GM23338 (cell line): ENCODE measurements at regions not wholly inside any gene's neighbourhood (a gene's known extent, or its start where the extent isn't known, plus 50 kb on each side); places are given as distances from the start of the nearest gene placed in this dataset.

ENCODE experiments used
- ATAC-seq: fragments of 200-7000 bp; cut with Tn5 transposase; 3 replicates; pipeline ENCODE4 v1.9.1; 2020
- DNase-seq: peaks from one replicate; pipeline ENCODE4 v3.0.0-alpha.2; 2015; ENCODE audit warnings: low spot score
- H2AFZ ChIP-seq: fragments of 200-600 bp; sonication (generic); 2 replicates; pipeline ENCODE4 v1.8.0; 2016; ENCODE audit warnings: antibody characterized with exemption, mild to moderate bottlenecking, moderate library complexity
- H3F3A ChIP-seq: fragments of 200-600 bp; sonication (generic); replicated peaks from 2 replicates; pipeline ENCODE4 v1.8.0; 2017; ENCODE audit warnings: antibody characterized with exemption, mixed run types, low read depth
- H3K27ac ChIP-seq: fragments of 200-600 bp; sonication (generic); 2 replicates; pipeline ENCODE4 v1.6.1; 2016; ENCODE audit warnings: low read depth
- H3K27me3 ChIP-seq: fragments of 200-600 bp; sonication (generic); 2 replicates; pipeline ENCODE4 v1.8.0; 2016; ENCODE audit warnings: mild to moderate bottlenecking, mixed run types, moderate library complexity; ENCODE audit not compliant: insufficient read depth
- H3K36me3 ChIP-seq: fragments of 200-600 bp; sonication (generic); 2 replicates; pipeline ENCODE4 v1.8.0; 2016; ENCODE audit warnings: mild to moderate bottlenecking; ENCODE audit not compliant: insufficient read depth
- H3K4me1 ChIP-seq: fragments of 200-600 bp; sonication (generic); 2 replicates; pipeline ENCODE4 v1.8.0; 2016; ENCODE audit warnings: mild to moderate bottlenecking, moderate library complexity; ENCODE audit not compliant: insufficient read depth
- H3K4me2 ChIP-seq: fragments of 200-600 bp; sonication (generic); 2 replicates; pipeline ENCODE4 v1.7.1; 2017; ENCODE audit warnings: mixed run types
- H3K4me3 ChIP-seq: fragments of 200-600 bp; sonication (generic); 2 replicates; pipeline ENCODE4 v1.6.1; 2016; ENCODE audit warnings: mixed run types
- H3K79me2 ChIP-seq: fragments of 200-600 bp; sonication (generic); replicated peaks from 2 replicates; pipeline ENCODE4 v1.8.0; 2017; ENCODE audit warnings: mild to moderate bottlenecking; ENCODE audit not compliant: insufficient read depth
- H3K9me2 ChIP-seq: fragments of 200-600 bp; sonication (generic); 2 replicates; pipeline ENCODE4 v1.8.0; 2017; ENCODE audit not compliant: insufficient read depth
- H4K20me1 ChIP-seq: fragments of 200-600 bp; sonication (generic); replicated peaks from 2 replicates; pipeline ENCODE4 v1.8.0; 2017; ENCODE audit warnings: mild to moderate bottlenecking; ENCODE audit not compliant: insufficient read depth
- H3K27ac Mint-ChIP-seq: 2 replicates; pipeline ENCODE4 v1.8.0; 2020; ENCODE audit warnings: inconsistent platforms, mild to moderate bottlenecking, moderate library complexity, mixed read lengths
- H3K27me3 Mint-ChIP-seq: 3 replicates; pipeline ENCODE4 v1.8.0; 2022; ENCODE audit warnings: low read depth, mild to moderate bottlenecking, moderate library complexity, mixed read lengths, inconsistent platforms; ENCODE audit not compliant: insufficient read depth, poor library complexity
- H3K36me3 Mint-ChIP-seq: 3 replicates; pipeline ENCODE4 v1.8.0; 2021; ENCODE audit warnings: low read depth, mild to moderate bottlenecking, inconsistent platforms, moderate library complexity, mixed read lengths
- H3K4me1 Mint-ChIP-seq: 3 replicates; pipeline ENCODE4 v1.8.0; 2020; ENCODE audit warnings: mild to moderate bottlenecking, inconsistent platforms, mixed read lengths
- H3K4me3 Mint-ChIP-seq: 3 replicates; pipeline ENCODE4 v1.8.0; 2021; ENCODE audit warnings: moderate library complexity, mild to moderate bottlenecking, inconsistent platforms, mixed read lengths
- H3K9me3 Mint-ChIP-seq: 3 replicates; pipeline ENCODE4 v1.8.0; 2020; ENCODE audit warnings: moderate library complexity, mild to moderate bottlenecking, inconsistent platforms, mixed read lengths
- CTCF ChIP-seq, 2 experiments: fragments of 200-600 bp in 1 of 2; sonication (generic) in 1 of 2; conservative IDR thresholded peaks; 2 replicates each; pipeline versions ENCODE4 v1.5.1 to v1.6.1; 2016 to 2017; ENCODE audit warnings: antibody characterized with exemption in 2 of 2, low read depth in 2 of 2, mild to moderate bottlenecking in 2 of 2, moderate library complexity in 1 of 2
- ETS1 ChIP-seq: IDR thresholded peaks from 2 replicates; pipeline ENCODE4 v1.6.1; 2016; ENCODE audit warnings: antibody characterized with exemption
- EZH2 ChIP-seq: fragments of 200-600 bp; sonication (generic); IDR thresholded peaks from one replicate; pipeline ENCODE4 v1.8.0; 2017; ENCODE audit warnings: antibody characterized with exemption, mild to moderate bottlenecking, low read depth; ENCODE audit not compliant: unreplicated experiment
- EZH2phosphoT487 ChIP-seq: fragments of 200-600 bp; sonication (generic); IDR thresholded peaks from one replicate; pipeline ENCODE4 v1.8.1; 2018; ENCODE audit warnings: antibody characterized with exemption; ENCODE audit not compliant: unreplicated experiment
- JUNB ChIP-seq: IDR thresholded peaks from one replicate; pipeline ENCODE4 v1.6.1; 2016; ENCODE audit warnings: antibody characterized with exemption; ENCODE audit not compliant: unreplicated experiment
- NANOG ChIP-seq: IDR thresholded peaks from 2 replicates; pipeline ENCODE4 v1.6.1; 2016; ENCODE audit warnings: antibody characterized with exemption, borderline replicate concordance
- ZNF114 ChIP-seq: fragments of 250-450 bp; sonication (Bioruptor Pico); IDR thresholded peaks from 2 replicates; pipeline ENCODE4 v1.5.0; 2020; ENCODE audit warnings: mild to moderate bottlenecking, moderate library complexity
- ZNF331 ChIP-seq: fragments of 250-450 bp; sonication (Bioruptor Pico); IDR thresholded peaks from 2 replicates; pipeline ENCODE4 v1.5.0; 2020; ENCODE audit warnings: low read depth, mild to moderate bottlenecking, moderate library complexity
- TF ChIP-seq, protein P1 (sequence below): fragments of 250-450 bp; sonication (Bioruptor Pico); IDR thresholded peaks from 2 replicates; pipeline ENCODE4 v1.5.0; 2020; ENCODE audit warnings: mild to moderate bottlenecking, moderate library complexity
- TF ChIP-seq, protein P2 (sequence below): IDR thresholded peaks from one replicate; pipeline ENCODE4 v1.6.1; 2018; ENCODE audit warnings: antibody characterized with exemption; ENCODE audit not compliant: unreplicated experiment

GRCh38 chr13:111947876-111948275 lies 119.1 kb upstream of the SOX1 start (continued):
- no peak for TF ChIP-seq NANOG
- TF ChIP-seq EZH2phosphoT487, result no peak
- TF ChIP-seq ETS1, result no peak

DNA sequence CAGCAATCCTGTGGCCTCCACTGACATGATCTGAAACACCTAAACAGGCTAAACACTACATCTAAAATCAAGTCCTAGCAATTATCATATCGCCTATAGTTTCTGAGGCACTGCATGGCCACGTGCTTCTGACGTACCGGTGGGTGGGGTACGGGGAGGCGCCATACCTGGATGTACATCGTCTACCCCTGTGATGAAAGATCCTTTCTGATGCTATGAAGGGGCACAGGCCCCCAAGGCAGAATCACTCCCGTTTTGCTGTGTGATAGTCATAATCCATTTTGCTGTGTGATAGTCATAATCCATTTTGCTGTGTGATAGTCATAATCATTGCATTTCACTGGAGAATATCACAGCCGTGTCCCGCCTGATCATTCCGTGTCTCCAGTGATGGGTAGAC lies 118.7 kb upstream of the SOX1 start:
- Mint-ChIP-seq H3K9me3 (peaks cover 21% of the 10 kb centered on the region), H3K27ac (no peak overlapping the region), H3K27me3 (peaks cover 11% of the 10 kb centered on the region), H3K36me3 (peaks cover 10% of the 10 kb centered on the region; the same call in 2 of the 3 replicates), H3K4me3 (no peak overlapping the region), H3K4me1 (no peaks in the 10 kb centered on the region; the same call in 2 of the 3 replicates)
- no peaks in the 10 kb centered on the region for H4K20me1 ChIP-seq
- no peak overlapping the region for H3K27ac ChIP-seq
- no peaks in the 10 kb centered on the region for H3K4me1 ChIP-seq
- no peak for ATAC-seq
- H3K36me3 ChIP-seq, result no peaks in the 10 kb centered on the region
- H3K9me2 ChIP-seq, result 0 out of 2 replicates have a peak, but pooled peaks cover 4% of the 10 kb centered on the region
- H3K4me3 ChIP-seq, result no peak overlapping the region
- no peak for DNase-seq
- no peaks in the 10 kb centered on the region for H3F3A ChIP-seq
- no peaks in the 10 kb centered on the region for H3K79me2 ChIP-seq
- no peak for TF ChIP-seq NANOG
- TF ChIP-seq, protein P1, sequence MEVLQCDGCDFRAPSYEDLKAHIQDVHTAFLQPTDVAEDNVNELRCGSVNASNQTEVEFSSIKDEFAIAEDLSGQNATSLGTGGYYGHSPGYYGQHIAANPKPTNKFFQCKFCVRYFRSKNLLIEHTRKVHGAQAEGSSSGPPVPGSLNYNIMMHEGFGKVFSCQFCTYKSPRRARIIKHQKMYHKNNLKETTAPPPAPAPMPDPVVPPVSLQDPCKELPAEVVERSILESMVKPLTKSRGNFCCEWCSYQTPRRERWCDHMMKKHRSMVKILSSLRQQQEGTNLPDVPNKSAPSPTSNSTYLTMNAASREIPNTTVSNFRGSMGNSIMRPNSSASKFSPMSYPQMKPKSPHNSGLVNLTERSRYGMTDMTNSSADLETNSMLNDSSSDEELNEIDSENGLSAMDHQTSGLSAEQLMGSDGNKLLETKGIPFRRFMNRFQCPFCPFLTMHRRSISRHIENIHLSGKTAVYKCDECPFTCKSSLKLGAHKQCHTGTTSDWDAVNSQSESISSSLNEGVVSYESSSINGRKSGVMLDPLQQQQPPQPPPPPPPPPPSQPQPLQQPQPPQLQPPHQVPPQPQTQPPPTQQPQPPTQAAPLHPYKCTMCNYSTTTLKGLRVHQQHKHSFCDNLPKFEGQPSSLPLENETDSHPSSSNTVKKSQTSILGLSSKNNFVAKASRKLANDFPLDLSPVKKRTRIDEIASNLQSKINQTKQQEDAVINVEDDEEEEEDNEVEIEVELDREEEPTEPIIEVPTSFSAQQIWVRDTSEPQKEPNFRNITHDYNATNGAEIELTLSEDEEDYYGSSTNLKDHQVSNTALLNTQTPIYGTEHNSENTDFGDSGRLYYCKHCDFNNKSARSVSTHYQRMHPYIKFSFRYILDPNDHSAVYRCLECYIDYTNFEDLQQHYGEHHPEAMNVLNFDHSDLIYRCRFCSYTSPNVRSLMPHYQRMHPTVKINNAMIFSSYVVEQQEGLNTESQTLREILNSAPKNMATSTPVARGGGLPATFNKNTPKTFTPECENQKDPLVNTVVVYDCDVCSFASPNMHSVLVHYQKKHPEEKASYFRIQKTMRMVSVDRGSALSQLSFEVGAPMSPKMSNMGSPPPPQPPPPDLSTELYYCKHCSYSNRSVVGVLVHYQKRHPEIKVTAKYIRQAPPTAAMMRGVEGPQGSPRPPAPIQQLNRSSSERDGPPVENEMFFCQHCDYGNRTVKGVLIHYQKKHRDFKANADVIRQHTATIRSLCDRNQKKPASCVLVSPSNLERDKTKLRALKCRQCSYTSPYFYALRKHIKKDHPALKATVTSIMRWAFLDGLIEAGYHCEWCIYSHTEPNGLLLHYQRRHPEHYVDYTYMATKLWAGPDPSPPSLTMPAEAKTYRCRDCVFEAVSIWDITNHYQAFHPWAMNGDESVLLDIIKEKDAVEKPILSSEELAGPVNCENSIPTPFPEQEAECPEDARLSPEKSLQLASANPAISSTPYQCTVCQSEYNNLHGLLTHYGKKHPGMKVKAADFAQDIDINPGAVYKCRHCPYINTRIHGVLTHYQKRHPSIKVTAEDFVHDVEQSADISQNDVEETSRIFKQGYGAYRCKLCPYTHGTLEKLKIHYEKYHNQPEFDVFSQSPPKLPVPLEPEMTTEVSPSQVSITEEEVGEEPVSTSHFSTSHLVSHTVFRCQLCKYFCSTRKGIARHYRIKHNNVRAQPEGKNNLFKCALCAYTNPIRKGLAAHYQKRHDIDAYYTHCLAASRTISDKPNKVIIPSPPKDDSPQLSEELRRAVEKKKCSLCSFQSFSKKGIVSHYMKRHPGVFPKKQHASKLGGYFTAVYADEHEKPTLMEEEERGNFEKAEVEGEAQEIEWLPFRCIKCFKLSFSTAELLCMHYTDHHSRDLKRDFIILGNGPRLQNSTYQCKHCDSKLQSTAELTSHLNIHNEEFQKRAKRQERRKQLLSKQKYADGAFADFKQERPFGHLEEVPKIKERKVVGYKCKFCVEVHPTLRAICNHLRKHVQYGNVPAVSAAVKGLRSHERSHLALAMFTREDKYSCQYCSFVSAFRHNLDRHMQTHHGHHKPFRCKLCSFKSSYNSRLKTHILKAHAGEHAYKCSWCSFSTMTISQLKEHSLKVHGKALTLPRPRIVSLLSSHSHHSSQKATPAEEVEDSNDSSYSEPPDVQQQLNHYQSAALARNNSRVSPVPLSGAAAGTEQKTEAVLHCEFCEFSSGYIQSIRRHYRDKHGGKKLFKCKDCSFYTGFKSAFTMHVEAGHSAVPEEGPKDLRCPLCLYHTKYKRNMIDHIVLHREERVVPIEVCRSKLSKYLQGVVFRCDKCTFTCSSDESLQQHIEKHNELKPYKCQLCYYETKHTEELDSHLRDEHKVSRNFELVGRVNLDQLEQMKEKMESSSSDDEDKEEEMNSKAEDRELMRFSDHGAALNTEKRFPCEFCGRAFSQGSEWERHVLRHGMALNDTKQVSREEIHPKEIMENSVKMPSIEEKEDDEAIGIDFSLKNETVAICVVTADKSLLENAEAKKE (CRISPR knock-in tag), result no peak
- TF ChIP-seq EZH2phosphoT487, result no peak
- TF ChIP-seq ZNF114 (CRISPR knock-in tag), result no peak
- TF ChIP-seq EZH2, result no peak
- no peak for TF ChIP-seq CTCF (conservative IDR thresholded peaks at IDR 0.05; ENCODE audit: low read depth in 2 of 2)
- TF ChIP-seq, protein P2, sequence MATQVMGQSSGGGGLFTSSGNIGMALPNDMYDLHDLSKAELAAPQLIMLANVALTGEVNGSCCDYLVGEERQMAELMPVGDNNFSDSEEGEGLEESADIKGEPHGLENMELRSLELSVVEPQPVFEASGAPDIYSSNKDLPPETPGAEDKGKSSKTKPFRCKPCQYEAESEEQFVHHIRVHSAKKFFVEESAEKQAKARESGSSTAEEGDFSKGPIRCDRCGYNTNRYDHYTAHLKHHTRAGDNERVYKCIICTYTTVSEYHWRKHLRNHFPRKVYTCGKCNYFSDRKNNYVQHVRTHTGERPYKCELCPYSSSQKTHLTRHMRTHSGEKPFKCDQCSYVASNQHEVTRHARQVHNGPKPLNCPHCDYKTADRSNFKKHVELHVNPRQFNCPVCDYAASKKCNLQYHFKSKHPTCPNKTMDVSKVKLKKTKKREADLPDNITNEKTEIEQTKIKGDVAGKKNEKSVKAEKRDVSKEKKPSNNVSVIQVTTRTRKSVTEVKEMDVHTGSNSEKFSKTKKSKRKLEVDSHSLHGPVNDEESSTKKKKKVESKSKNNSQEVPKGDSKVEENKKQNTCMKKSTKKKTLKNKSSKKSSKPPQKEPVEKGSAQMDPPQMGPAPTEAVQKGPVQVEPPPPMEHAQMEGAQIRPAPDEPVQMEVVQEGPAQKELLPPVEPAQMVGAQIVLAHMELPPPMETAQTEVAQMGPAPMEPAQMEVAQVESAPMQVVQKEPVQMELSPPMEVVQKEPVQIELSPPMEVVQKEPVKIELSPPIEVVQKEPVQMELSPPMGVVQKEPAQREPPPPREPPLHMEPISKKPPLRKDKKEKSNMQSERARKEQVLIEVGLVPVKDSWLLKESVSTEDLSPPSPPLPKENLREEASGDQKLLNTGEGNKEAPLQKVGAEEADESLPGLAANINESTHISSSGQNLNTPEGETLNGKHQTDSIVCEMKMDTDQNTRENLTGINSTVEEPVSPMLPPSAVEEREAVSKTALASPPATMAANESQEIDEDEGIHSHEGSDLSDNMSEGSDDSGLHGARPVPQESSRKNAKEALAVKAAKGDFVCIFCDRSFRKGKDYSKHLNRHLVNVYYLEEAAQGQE, result no peak
- no peak for TF ChIP-seq ETS1
- TF ChIP-seq ZNF331 (CRISPR knock-in tag), result no peak
- no peak for TF ChIP-seq JUNB
- H3K27me3 ChIP-seq, result no peaks in the 10 kb centered on the region
- H3K4me2 ChIP-seq, result no peak overlapping the region
- H2AFZ ChIP-seq, result no peak overlapping the region
